ENCODE measurements at regions not wholly inside any gene's neighbourhood (a gene's known extent, or its start where the extent isn't known, plus 50 kb on each side); places are given as distances from the start of the nearest gene placed in this dataset.

- Histone ChIP-seq H3K36me3 (ENCODE audit: control insufficient read depth, insufficient read depth, low read length) (no peaks in the 10 kb centered on the region), H3K4me3 (ENCODE audit: low read depth in 2 of 2, low read length in 2 of 2) (no peak overlapping the region), H3K27me3 (ENCODE audit: control insufficient read depth, insufficient read depth, low read length) (no peaks in the 10 kb centered on the region), H3K9me3 (ENCODE audit: control insufficient read depth, insufficient read depth, low read depth, low read length) (no peaks in the 10 kb centered on the region), H3K27ac (ENCODE audit: low read length) (no peak overlapping the region), H3K4me1 (ENCODE audit: control insufficient read depth, insufficient read depth, low read length) (no peaks in the 10 kb centered on the region)
- TF ChIP-seq REST (IDR thresholded peaks at IDR 0.05; ENCODE audit: insufficient read depth in 1 of 2, low read depth in 2 of 2, low read length in 1 of 2) (no peak), TCF7L2 (IDR thresholded peaks at IDR 0.05; ENCODE audit: low read depth, low read length) (no peak), SIN3A (IDR thresholded peaks at IDR 0.05; ENCODE audit: borderline replicate concordance, insufficient read depth, low read depth, low read length) (no peak), POLR2AphosphoS5 (IDR thresholded peaks at IDR 0.05; ENCODE audit: low read depth, low read length) (no peak)
- ChIA-PET CTCF (interaction anchor here (0.6 kb wide), 1 partner anchor 1573 kb away, joined by 3 read pairs; no protein-coding TSS in a partner anchor), POLR2A (no interaction called here)
- intact Hi-C loops (cut with micrococcal nuclease; ENCODE audit: unreplicated experiment) (no loop called here), in situ Hi-C loops (cut with HindIII; ENCODE audit: low pct_unique_long_range_greater_than_20kb, low sequenced_read_pairs) (no loop called here)
- no peak for DNase-seq (ENCODE audit: low read depth, low spot score)
- BruUV-seq (replicated peaks): no TSS peak
- no peak for ATAC-seq
These were observed 470.2 kb upstream of the CDH20 start for GRCh38 chr18:60862988-60863387.

GRCh38 chr18:60865801-60866200, 467.4 kb upstream of the CDH20 start:
- Histone ChIP-seq H3K9me3 (ENCODE audit: control insufficient read depth, insufficient read depth, low read depth, low read length) (no peaks in the 10 kb centered on the region), H3K36me3 (ENCODE audit: control insufficient read depth, insufficient read depth, low read length) (no peaks in the 10 kb centered on the region), H3K27ac (ENCODE audit: low read length) (no peak overlapping the region), H3K27me3 (ENCODE audit: control insufficient read depth, insufficient read depth, low read length) (no peaks in the 10 kb centered on the region), H3K4me1 (ENCODE audit: control insufficient read depth, insufficient read depth, low read length) (no peaks in the 10 kb centered on the region), H3K4me3 (ENCODE audit: low read depth in 2 of 2, low read length in 2 of 2) (no peak overlapping the region)
- intact Hi-C loops (cut with micrococcal nuclease; ENCODE audit: unreplicated experiment) (no loop called here), in situ Hi-C loops (cut with HindIII; ENCODE audit: low pct_unique_long_range_greater_than_20kb, low sequenced_read_pairs) (no loop called here)
- no peak for DNase-seq (ENCODE audit: low read depth, low spot score)
- ATAC-seq: no peak
- no TSS peak for BruUV-seq (replicated peaks)
- ChIA-PET CTCF (no interaction called here), POLR2A (no interaction called here)
- TF ChIP-seq REST (IDR thresholded peaks at IDR 0.05; ENCODE audit: insufficient read depth in 1 of 2, low read depth in 2 of 2, low read length in 1 of 2) (no peak), TCF7L2 (IDR thresholded peaks at IDR 0.05; ENCODE audit: low read depth, low read length) (no peak), CTCF (IDR thresholded peaks at IDR 0.05) (no peak), POLR2AphosphoS5 (IDR thresholded peaks at IDR 0.05; ENCODE audit: low read depth, low read length) (no peak), SIN3A (IDR thresholded peaks at IDR 0.05; ENCODE audit: borderline replicate concordance, insufficient read depth, low read depth, low read length) (no peak)
